ENCODE measurements at regions not wholly inside any gene's neighbourhood (a gene's known extent, or its start where the extent isn't known, plus 50 kb on each side); places are given as distances from the start of the nearest gene placed in this dataset.
A peak's percentile ranks its signal among the peaks of the same experiment; 100 is the strongest.

GRCh38 chr6:167049275-167049674 is 50.1 kb downstream of the CEP43 start:
- no peak overlapping the region for H3K27ac ChIP-seq
- no peaks in the 10 kb centered on the region for H3K27me3 ChIP-seq
- H3K9me3 ChIP-seq, result no peaks in the 10 kb centered on the region
- ATAC-seq (no peak), DNase-seq (no peak)
- no peak for TF ChIP-seq CTCF (IDR thresholded peaks at IDR 0.05)
- intact Hi-C loops (cut with DNase I), result no loop called here
- H3K36me3 ChIP-seq, result no peaks in the 10 kb centered on the region
- H3K4me1 ChIP-seq, result no peaks in the 10 kb centered on the region
- no peak overlapping the region for H3K4me3 ChIP-seq

GRCh38 chr6:167050903-167051302 is 51.7 kb downstream of the CEP43 start:
- no peaks in the 10 kb centered on the region for H3K36me3 ChIP-seq
- H3K27me3 ChIP-seq, result no peaks in the 10 kb centered on the region
- TF ChIP-seq CTCF (IDR thresholded peaks at IDR 0.05), result no peak
- no peak overlapping the region for H3K4me3 ChIP-seq
- intact Hi-C loops (cut with DNase I), result no loop called here
- ATAC-seq (no peak), DNase-seq (no peak)
- no peaks in the 10 kb centered on the region for H3K9me3 ChIP-seq
- H3K27ac ChIP-seq, result no peak overlapping the region
- no peaks in the 10 kb centered on the region for H3K4me1 ChIP-seq

GRCh38 chr6:167053895-167054530 is 54.8 kb downstream of the CEP43 start:
- Histone ChIP-seq H3K4me3 (no peak overlapping the region), H3K36me3 (no peaks in the 10 kb centered on the region), H3K27ac (no peak overlapping the region), H3K9me3 (no peaks in the 10 kb centered on the region), H3K27me3 (no peaks in the 10 kb centered on the region), H3K4me1 (no peaks in the 10 kb centered on the region)
- TF ChIP-seq CTCF (IDR thresholded peaks at IDR 0.05), result no peak
- no peak for ATAC-seq
- no peak for DNase-seq
- intact Hi-C loops (cut with DNase I), result no loop called here

- ATAC-seq, result no peak
- no peak overlapping the region for H3K4me3 ChIP-seq
These were observed 55.8 kb downstream of the CEP43 start for GRCh38 chr6:167054987-167055386.

DNA sequence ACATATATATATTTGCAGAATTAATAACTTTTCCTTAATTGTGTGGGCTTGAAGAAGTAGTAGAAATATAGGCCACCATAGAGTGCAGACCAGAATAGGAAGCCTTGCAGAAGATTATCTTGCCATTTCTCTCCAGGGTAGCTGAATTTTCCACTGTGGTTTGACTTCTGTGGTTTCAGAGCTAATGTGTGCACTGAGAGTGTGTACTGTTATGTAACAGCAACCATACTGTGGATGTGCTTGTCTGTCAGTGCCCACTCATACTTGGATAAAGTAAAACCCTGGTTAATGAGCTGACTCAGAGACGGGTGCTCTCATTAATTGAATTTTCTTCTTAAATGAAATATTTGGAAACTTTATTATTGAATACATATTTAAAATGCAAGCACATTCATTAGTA is 57.2 kb downstream of the CEP43 start:
- Histone ChIP-seq H3K4me1 (no peaks in the 10 kb centered on the region), H3K27ac (no peak overlapping the region), H3K27me3 (no peaks in the 10 kb centered on the region), H3K9me3 (no peaks in the 10 kb centered on the region), H3K36me3 (no peaks in the 10 kb centered on the region), H3K4me3 (no peak overlapping the region)
- DNase-seq (no peak), ATAC-seq (peak; percentile 42)
- no peak for TF ChIP-seq CTCF (IDR thresholded peaks at IDR 0.05)
- intact Hi-C loops (cut with DNase I), result no loop called here

More at GRCh38 chr6:167054987-167055386, 55.8 kb downstream of the CEP43 start:
- Histone ChIP-seq H3K4me1 (no peaks in the 10 kb centered on the region), H3K36me3 (no peaks in the 10 kb centered on the region), H3K27ac (no peak overlapping the region), H3K9me3 (no peaks in the 10 kb centered on the region), H3K27me3 (no peaks in the 10 kb centered on the region)
- DNase-seq, result no peak
- intact Hi-C loops (cut with DNase I), result no loop called here
- TF ChIP-seq CTCF (IDR thresholded peaks at IDR 0.05), result no peak

GRCh38 chr6:167058261-167058660 is 59.1 kb downstream of the CEP43 start:
- H3K9me3 ChIP-seq, result no peaks in the 10 kb centered on the region
- H3K36me3 ChIP-seq, result no peaks in the 10 kb centered on the region
- TF ChIP-seq CTCF (IDR thresholded peaks at IDR 0.05), result no peak
- intact Hi-C loops (cut with DNase I), result no loop called here
- H3K27me3 ChIP-seq, result no peaks in the 10 kb centered on the region
- H3K27ac ChIP-seq, result no peak overlapping the region
- H3K4me3 ChIP-seq, result no peak overlapping the region
- DNase-seq (no peak), ATAC-seq (no peak)
- no peaks in the 10 kb centered on the region for H3K4me1 ChIP-seq

All from upper lobe of right lung (tissue), 1 donor.